ENCODE measurements at regions not wholly inside any gene's neighbourhood (a gene's known extent, or its start where the extent isn't known, plus 50 kb on each side); places are given as distances from the start of the nearest gene placed in this dataset.

- no peak for DNase-seq
Measured at GRCh38 chr3:27865731-27866130, 143.6 kb upstream of the EOMES start.

- no peak for DNase-seq
Measured at GRCh38 chr3:27869152-27869551, 147.0 kb upstream of the EOMES start.

DNA sequence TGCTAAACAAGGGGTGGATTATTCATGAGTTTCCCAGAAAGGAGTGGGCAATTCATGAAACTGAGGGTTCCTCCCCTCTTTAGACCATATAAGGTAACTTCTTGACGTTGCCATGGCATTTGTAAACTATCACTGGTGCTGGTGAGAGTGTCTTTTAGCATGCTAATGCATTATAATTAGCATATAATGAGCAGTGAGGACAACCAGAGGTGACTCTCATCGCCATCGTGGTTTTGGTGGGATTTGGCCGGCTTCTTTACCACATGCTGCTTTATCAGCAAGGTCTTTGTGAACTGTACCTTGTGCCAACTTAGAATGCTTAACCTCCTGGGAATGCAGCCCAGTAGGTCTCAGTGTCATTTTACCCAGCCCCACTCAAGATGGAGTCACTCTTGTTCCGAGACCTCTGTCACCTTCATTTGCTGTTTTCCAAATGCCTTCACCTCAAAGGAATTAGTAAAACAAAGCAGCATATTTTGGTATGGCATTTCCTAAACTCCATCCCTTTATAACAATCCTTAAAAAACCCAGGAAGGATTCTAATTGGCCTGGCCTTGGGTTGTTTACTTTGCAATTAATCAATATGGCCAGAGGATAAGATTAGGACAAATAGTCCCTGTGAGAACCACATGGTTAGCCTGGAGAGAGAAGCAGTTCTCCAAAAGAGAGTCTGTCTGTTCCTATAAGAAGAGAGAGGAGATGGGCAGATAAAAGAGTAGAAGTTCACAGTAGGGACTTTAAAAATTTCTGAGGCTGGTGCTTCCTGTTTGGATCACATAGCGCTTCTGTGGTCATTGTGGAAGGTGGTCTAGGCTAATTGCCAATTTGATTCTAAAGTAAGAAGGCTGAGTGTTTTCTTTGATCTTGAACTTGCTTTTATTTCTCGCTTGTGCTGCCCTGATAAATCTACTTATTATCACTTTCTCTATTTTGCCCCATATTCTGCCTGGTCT is 155.2 kb upstream of the EOMES start:
- no peak for DNase-seq

- no peak for DNase-seq
Measured at GRCh38 chr3:27878014-27878383, 155.9 kb upstream of the EOMES start.

- DNase-seq: peak; percentile 42 to 57
Measured at GRCh38 chr3:27880969-27881892, 159.1 kb upstream of the EOMES start.

- DNase-seq: no peak
Measured at GRCh38 chr3:27883266-27883665, 161.1 kb upstream of the EOMES start.

DNA sequence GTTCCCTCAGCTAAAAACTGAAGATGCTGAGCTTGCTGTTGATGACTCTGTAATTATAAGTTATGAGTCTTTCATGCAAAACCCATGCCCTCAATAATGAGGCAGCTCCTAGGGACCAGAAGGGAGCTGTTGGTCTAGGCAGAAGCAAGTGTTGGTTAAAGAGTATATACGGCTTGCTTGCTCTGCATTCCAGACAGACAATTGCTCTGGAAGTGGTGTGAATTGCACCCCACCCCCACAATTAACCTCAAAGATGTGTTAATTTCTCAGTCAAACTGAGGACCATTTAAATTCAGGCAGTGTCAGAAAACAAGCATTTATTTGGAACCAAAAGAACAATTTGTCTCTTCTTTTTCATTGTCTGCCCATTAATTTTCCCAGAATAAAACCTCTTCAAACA is 163.5 kb upstream of the EOMES start:
- no peak for DNase-seq

DNA sequence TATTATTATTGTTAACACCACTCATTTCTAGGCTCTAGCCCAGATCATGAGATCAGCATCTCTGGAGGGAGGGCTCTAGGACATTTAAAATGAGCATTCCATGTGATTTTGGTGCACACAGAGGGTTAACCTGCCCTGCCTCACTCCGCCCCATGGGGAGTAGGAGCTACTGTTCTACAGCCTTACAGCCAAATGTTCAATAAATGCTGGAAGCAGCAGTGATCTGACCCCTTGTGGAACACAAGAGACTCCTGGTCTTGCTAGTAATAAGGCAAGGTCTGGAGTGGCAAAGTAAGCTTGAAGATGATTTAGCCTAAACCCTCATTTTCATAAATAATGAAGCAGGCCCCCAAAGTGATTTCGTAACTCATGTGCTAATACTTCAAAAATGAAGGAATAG is 166.4 kb upstream of the EOMES start:
- no peak for DNase-seq

DNA sequence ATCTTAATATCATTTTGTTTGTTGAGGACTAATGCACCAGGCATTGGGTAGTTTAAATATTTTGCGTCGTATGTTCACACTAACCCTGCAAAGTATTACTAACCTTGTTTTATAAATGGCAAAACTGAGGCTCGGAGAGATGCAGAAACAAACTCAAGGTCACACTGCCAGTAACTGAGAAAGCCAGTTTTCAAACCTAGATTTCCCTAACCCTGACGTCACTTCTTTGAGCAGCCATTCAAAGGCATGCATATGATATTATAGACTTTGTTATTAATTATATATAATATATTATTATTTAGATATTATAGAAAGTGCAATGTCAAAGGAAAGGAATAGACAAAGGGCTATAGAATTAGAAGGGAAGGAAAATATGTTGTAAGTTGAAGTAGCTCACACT is 167.6 kb upstream of the EOMES start:
- no peak for DNase-seq

- no peak for DNase-seq
Measured at GRCh38 chr3:27900316-27900715, 178.2 kb upstream of the EOMES start.

- DNase-seq: no peak
Measured at GRCh38 chr3:27903446-27903845, 181.3 kb upstream of the EOMES start.

DNA sequence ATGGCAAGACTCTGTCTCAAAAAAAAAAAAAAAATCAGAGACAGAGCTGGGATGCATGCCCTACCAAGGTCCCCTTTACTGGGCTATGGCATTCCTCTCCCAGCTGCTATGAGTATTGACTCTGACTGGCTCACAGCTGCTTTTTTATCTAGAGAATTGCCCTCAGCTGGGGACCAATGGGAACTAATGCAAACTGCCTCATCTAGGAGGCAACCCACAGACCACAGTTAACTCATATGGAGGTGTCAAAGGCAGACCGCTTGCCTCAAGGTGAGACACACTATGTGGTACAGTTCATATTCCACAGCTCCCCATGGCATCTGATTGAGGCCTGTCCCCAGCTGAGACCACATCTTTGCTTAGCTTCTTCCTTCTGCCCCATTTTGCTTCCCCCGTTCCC is 183.5 kb upstream of the EOMES start:
- no peak for DNase-seq

DNA sequence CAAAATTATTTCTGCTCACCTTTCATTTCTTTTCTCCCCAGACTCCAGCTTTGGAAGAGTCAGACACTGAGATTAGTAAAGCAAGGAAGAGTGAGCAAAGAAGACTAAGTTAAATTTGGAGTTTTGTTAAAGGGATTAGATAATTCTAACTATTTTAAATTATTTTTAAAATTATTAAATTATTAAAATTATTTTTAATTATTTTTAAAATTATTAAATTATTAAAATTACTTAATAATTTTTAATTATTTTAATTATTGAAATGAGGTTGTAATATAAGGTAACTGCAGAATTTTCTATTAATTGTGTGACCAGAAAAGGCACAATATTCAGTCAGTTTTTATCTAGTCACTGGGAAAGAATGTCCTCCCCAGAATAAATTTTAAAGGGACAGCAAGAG is 185.0 kb upstream of the EOMES start:
- no peak for DNase-seq

GRCh38 chr3:27907929-27908328 is 185.8 kb upstream of the EOMES start:
- DNase-seq: no peak

GRCh38 chr3:27910456-27910855 is 188.3 kb upstream of the EOMES start:
- DNase-seq: no peak

- peak; percentile 19 to 24 for DNase-seq
Measured at GRCh38 chr3:27914199-27914598, 192.1 kb upstream of the EOMES start.

DNA sequence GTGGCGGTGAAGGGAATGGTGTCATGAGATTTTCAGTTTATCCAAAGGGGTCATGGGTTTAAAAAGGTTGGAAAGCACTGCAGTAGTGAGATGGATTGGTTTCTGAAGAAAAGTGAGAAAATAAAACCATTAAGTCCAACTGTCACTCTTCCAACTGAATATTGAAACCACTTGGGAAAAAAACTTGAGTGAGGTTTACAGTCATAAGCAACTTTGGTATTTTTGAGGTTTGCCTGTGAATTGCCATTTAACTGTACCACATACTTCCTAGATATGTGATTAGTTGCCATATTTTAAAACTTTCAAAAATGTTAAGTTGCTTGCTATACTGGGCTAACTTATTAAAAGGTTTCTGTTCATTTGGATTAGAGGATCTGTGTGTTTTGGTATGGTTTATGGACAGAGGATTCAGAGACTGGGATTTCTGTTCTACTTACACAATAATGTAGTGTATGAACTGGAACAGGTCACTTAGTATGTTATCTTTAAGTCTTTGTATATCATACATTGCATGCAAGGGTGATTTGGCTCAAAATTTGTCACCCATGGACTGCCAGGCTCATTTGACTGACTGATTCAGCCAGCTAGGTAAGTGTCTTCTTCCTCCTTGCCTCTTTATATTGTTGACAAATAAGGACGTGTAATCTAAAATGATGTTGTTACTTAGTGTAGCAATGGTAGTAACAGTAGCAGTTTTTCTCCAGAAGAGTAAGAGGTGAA is 201.4 kb upstream of the EOMES start:
- DNase-seq: no peak

DNA sequence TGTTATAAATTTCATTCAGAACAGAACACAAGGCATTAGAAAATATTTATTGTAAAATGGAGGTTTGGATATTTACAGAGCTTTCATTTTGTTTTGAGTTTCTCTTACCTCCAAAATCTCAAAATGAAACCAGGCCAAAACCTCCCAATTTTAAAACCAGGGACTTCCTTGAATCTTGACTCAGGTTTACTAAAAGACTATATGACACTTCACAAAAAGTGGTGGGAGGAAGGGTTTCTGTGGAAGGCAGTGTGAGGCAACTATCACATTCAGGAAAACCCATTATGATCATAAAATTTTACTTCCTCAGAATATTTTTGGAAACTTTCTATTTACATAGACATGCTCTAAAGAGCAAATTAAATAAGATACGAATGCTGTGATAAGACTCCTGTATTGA is 205.8 kb upstream of the EOMES start:
- peak in 1 of 2 experiments; percentile 13 for DNase-seq

- no peak for DNase-seq
Measured at GRCh38 chr3:27930052-27930602, 208.0 kb upstream of the EOMES start.

GRCh38 chr3:27935492-27935891 is 213.4 kb upstream of the EOMES start:
- DNase-seq: no peak

DNA sequence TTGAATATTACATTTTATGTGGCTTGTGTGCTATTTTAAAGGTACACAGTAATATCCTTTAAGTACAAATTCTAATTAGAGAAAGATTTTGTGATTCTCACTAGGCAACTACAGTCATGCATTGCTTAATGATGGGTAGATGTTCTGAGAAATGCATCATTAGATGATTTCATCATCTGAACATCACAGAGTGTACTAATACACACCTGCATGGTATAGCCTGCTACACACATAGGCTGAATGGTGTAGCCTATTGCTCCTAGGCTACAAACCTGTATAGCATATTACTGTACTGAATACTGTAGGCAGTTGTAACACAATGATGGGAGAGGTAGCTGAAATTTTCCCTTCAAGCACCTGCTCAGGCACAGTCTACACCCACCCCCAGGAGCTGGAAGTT is 217.4 kb upstream of the EOMES start:
- DNase-seq: no peak

- no peak for DNase-seq
Measured at GRCh38 chr3:27939940-27940339, 217.8 kb upstream of the EOMES start.

DNA sequence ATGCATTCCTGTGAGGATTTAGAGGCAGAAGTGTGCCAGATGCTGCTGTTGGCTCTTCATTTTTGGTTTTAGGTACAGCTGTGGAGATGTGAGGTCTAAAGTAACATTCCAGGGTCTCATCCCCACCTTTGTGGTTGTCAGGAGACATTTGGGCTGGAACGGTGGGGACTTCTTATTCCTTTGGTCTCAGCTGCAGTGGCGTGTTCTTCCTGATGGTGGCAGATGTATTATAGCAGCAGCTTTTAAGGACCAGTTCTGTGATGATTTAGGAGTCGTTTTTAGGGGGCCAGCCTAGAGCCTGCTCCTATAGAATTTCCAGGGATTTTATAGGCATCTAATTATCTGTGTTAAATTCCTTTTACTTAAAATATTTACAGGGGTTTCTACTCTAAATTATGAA is 221.0 kb upstream of the EOMES start:
- DNase-seq: peak; percentile 28 to 52

Measured in AML-193 (cell line).